GM18861 (cell line): ENCODE measurements at regions not wholly inside any gene's neighbourhood (a gene's known extent, or its start where the extent isn't known, plus 50 kb on each side); places are given as distances from the start of the nearest gene placed in this dataset.

Experiments used
- ATAC-seq: cut with Tn5 transposase; IDR thresholded peaks from one replicate; pipeline ENCODE4 v1.9.1; 2021; ENCODE audit not compliant: unreplicated experiment

- ATAC-seq: no peak
Measured at GRCh38 chr13:78719367-78719766, 60.4 kb upstream of the OBI1 start.

- ATAC-seq: no peak
Measured at GRCh38 chr13:78714717-78715116, 55.8 kb upstream of the OBI1 start.

GRCh38 chr13:78712831-78713230, 53.9 kb upstream of the OBI1 start:
- ATAC-seq: no peak

DNA sequence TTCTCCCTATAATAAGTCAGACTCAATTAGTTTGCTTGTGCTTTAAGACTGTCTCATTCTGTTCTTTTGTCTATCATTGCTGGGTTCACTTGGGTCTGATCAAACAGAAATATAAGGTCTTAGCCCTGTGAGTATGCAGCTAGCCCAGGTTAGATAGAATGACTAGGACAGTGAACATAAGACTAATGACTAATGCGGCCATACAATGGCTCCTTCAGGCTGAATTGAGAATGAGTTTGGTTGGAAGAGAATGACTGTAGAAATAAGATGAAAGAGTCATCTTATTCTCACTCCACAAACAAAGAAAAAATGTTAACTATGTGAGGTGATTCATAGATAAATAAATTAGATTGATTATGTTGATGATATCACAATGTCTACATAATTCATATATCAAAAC, 50.1 kb upstream of the OBI1 start:
- no peak for ATAC-seq
